Panc1 (cell line): ENCODE measurements at regions not wholly inside any gene's neighbourhood (a gene's known extent, or its start where the extent isn't known, plus 50 kb on each side); places are given as distances from the start of the nearest gene placed in this dataset.

Source experiments
- POLR2AphosphoS5 ChIP-seq: IDR thresholded peaks from 2 replicates; pipeline ENCODE4 v1.6.1; 2012; ENCODE audit warnings: mild to moderate bottlenecking, low read depth, low read length, moderate library complexity
- SIN3A ChIP-seq: IDR thresholded peaks from 2 replicates; pipeline ENCODE4 v1.6.1; 2012; ENCODE audit warnings: low read depth, mild to moderate bottlenecking, low read length, moderate library complexity, borderline replicate concordance; ENCODE audit not compliant: insufficient read depth
- TCF7L2 ChIP-seq: IDR thresholded peaks from 2 replicates; pipeline ENCODE4 v1.6.1; 2011; ENCODE audit warnings: mild to moderate bottlenecking, low read depth, low read length, inconsistent platforms
- TF ChIP-seq, protein P1 (sequence below), 2 experiments: IDR thresholded peaks; 2 replicates each; pipeline ENCODE4 v1.6.1; 2011 to 2012; ENCODE audit warnings: low read depth in 2 of 2, control low read depth in 1 of 2, low read length in 1 of 2, mild to moderate bottlenecking in 1 of 2, moderate library complexity in 1 of 2; ENCODE audit not compliant: insufficient read depth in 1 of 2
- TF ChIP-seq, protein P2 (sequence below): fragments of 450-650 bp; IDR thresholded peaks from 2 replicates; pipeline ENCODE4 v1.5.1; 2017; ENCODE audit warnings: mild to moderate bottlenecking

DNA sequence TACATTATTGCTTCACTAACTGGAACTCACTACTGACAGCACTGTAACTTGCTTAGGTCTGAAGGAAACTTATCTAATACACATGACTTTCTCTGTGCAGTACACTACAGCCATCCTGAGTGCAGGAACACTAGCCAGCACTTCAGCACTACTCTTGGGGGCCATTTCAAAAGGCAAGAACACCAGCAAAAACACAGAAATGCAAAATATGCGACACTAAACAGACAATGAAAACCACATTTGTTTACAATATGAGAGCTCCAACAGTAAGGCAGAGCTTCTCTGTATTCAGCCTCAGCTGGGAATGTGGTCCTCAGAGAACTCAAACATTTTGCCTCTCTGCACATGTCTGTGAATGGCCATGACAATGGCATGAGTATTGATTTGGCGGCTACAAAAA lies 109.6 kb downstream of the ARRDC4 start:
- TF ChIP-seq, protein P1, sequence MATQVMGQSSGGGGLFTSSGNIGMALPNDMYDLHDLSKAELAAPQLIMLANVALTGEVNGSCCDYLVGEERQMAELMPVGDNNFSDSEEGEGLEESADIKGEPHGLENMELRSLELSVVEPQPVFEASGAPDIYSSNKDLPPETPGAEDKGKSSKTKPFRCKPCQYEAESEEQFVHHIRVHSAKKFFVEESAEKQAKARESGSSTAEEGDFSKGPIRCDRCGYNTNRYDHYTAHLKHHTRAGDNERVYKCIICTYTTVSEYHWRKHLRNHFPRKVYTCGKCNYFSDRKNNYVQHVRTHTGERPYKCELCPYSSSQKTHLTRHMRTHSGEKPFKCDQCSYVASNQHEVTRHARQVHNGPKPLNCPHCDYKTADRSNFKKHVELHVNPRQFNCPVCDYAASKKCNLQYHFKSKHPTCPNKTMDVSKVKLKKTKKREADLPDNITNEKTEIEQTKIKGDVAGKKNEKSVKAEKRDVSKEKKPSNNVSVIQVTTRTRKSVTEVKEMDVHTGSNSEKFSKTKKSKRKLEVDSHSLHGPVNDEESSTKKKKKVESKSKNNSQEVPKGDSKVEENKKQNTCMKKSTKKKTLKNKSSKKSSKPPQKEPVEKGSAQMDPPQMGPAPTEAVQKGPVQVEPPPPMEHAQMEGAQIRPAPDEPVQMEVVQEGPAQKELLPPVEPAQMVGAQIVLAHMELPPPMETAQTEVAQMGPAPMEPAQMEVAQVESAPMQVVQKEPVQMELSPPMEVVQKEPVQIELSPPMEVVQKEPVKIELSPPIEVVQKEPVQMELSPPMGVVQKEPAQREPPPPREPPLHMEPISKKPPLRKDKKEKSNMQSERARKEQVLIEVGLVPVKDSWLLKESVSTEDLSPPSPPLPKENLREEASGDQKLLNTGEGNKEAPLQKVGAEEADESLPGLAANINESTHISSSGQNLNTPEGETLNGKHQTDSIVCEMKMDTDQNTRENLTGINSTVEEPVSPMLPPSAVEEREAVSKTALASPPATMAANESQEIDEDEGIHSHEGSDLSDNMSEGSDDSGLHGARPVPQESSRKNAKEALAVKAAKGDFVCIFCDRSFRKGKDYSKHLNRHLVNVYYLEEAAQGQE (IDR thresholded peaks at IDR 0.05; ENCODE audit: insufficient read depth in 1 of 2, low read depth in 2 of 2, low read length in 1 of 2) = no peak
- TF ChIP-seq, protein P2, sequence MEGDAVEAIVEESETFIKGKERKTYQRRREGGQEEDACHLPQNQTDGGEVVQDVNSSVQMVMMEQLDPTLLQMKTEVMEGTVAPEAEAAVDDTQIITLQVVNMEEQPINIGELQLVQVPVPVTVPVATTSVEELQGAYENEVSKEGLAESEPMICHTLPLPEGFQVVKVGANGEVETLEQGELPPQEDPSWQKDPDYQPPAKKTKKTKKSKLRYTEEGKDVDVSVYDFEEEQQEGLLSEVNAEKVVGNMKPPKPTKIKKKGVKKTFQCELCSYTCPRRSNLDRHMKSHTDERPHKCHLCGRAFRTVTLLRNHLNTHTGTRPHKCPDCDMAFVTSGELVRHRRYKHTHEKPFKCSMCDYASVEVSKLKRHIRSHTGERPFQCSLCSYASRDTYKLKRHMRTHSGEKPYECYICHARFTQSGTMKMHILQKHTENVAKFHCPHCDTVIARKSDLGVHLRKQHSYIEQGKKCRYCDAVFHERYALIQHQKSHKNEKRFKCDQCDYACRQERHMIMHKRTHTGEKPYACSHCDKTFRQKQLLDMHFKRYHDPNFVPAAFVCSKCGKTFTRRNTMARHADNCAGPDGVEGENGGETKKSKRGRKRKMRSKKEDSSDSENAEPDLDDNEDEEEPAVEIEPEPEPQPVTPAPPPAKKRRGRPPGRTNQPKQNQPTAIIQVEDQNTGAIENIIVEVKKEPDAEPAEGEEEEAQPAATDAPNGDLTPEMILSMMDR = no peak
- TF ChIP-seq TCF7L2 (no peak), SIN3A (no peak), POLR2AphosphoS5 (no peak)
